ENCODE measurements at regions not wholly inside any gene's neighbourhood (a gene's known extent, or its start where the extent isn't known, plus 50 kb on each side); places are given as distances from the start of the nearest gene placed in this dataset.
A peak's percentile ranks its signal among the peaks of the same experiment; 100 is the strongest.

GRCh38 chr2:107025291-107025857 lies 139.4 kb upstream of the ST6GAL2 start:
- no peak for DNase-seq

- DNase-seq, result no peak
Observed at GRCh38 chr2:107025869-107026380, 140.0 kb upstream of the ST6GAL2 start.

GRCh38 chr2:107027205-107027604 lies 141.2 kb upstream of the ST6GAL2 start:
- no peak for DNase-seq

GRCh38 chr2:107027810-107028209 lies 141.8 kb upstream of the ST6GAL2 start:
- DNase-seq, result peak in 2 of 3 donors; percentile 22 to 62

- DNase-seq, result peak in 1 of 3 donors; percentile 8
Observed at GRCh38 chr2:107028661-107029060, 142.7 kb upstream of the ST6GAL2 start.

GRCh38 chr2:107036293-107036692 lies 150.3 kb upstream of the ST6GAL2 start:
- no peak for DNase-seq

- no peak for DNase-seq
Observed at GRCh38 chr2:107062173-107062572, 176.2 kb upstream of the ST6GAL2 start.

- no peak for DNase-seq
Observed at GRCh38 chr2:107062599-107063220, 176.7 kb upstream of the ST6GAL2 start.

GRCh38 chr2:107063228-107063627 lies 177.3 kb upstream of the ST6GAL2 start:
- DNase-seq, result no peak

GRCh38 chr2:107064750-107065149 lies 178.8 kb upstream of the ST6GAL2 start:
- DNase-seq, result no peak

GRCh38 chr2:107068069-107068916 lies 182.3 kb upstream of the ST6GAL2 start:
- DNase-seq, result no peak

- no peak for DNase-seq
Observed at GRCh38 chr2:107069890-107070289, 183.9 kb upstream of the ST6GAL2 start.

- peak in 1 of 3 donors; percentile 19 for DNase-seq
Observed at GRCh38 chr2:107072150-107072940, 186.4 kb upstream of the ST6GAL2 start.

GRCh38 chr2:107078584-107078983 lies 192.6 kb upstream of the ST6GAL2 start:
- no peak for DNase-seq

- no peak for DNase-seq
Observed at GRCh38 chr2:107086497-107086896, 200.5 kb upstream of the ST6GAL2 start.

- DNase-seq, result no peak
Observed at GRCh38 chr2:107088156-107088555, 202.2 kb upstream of the ST6GAL2 start.

- DNase-seq, result peak in 1 of 3 donors; percentile 42
Observed at GRCh38 chr2:107091163-107091864, 205.3 kb upstream of the ST6GAL2 start.

GRCh38 chr2:107093426-107093957 lies 207.5 kb upstream of the ST6GAL2 start:
- DNase-seq, result no peak

GRCh38 chr2:107094450-107094986 lies 208.6 kb upstream of the ST6GAL2 start:
- DNase-seq, result no peak

- DNase-seq, result no peak
Observed at GRCh38 chr2:107102176-107102575, 216.2 kb upstream of the ST6GAL2 start.

- DNase-seq, result no peak
Observed at GRCh38 chr2:107107351-107107750, 221.4 kb upstream of the ST6GAL2 start.
